T-cell (primary cell): ENCODE measurements at regions not wholly inside any gene's neighbourhood (a gene's known extent, or its start where the extent isn't known, plus 50 kb on each side); places are given as distances from the start of the nearest gene placed in this dataset.
A peak's percentile ranks its signal among the peaks of the same experiment; 100 is the strongest.

Source experiments
- ATAC-seq, 4 experiments: fragments of 200-7000 bp in 3 of 4; fragments of 150-1000 bp in 1 of 4; cut with Tn5 transposase; replicated peaks in 1 of 4; 1 replicate in 3 of 4; 2 replicates in 1 of 4; pipeline ENCODE4 v1.10.0; 2021; ENCODE audit warnings: moderate library complexity in 3 of 4, mild to moderate bottlenecking in 2 of 4, moderate number of reproducible peaks in 1 of 4
- CTCF ChIA-PET, 2 donors: fragments of 300-600 bp; sonication (Branson Sonifier 250); formaldehyde crosslinking; loops; one replicate each; lab custom pipeline; 2022; ENCODE audit warnings: antibody characterized with exemption in 2 of 2; lab: Charles Lee
- POLR2A ChIA-PET, 2 donors: fragments of 300-600 bp; sonication (Branson Sonifier 250); formaldehyde crosslinking; loops; one replicate each; lab custom pipeline; 2022; ENCODE audit warnings: antibody characterized with exemption in 2 of 2; lab: Charles Lee
- DNase-seq, 35 experiments: peaks; one replicate each; pipeline versions ENCODE4 v3.0.0 to v3.0.0-alpha.2; 2013 to 2023
- H3K27ac ChIP-seq: one replicate; pipeline ENCODE4 v1.5.1; 2013; ENCODE audit warnings: low read length
- H3K27me3 ChIP-seq, 2 experiments: replicated peaks in 1 of 2; 1 replicate in 1 of 2; 2 replicates in 1 of 2; pipeline versions ENCODE4 v1.6.1 to v1.7.0; 2013; ENCODE audit warnings: low read length in 1 of 2, mixed read lengths in 1 of 2; ENCODE audit not compliant: control insufficient read depth in 2 of 2, insufficient read depth in 2 of 2; ENCODE audit errors: extremely low read depth in 1 of 2
- H3K36me3 ChIP-seq, 2 donors: 1 replicate in 1 of 2; 2 replicates in 1 of 2; pipeline versions ENCODE4 v1.6.1 to v1.7.0; 2013; ENCODE audit warnings: low read length in 1 of 2; ENCODE audit not compliant: control insufficient read depth in 2 of 2, insufficient read depth in 1 of 2; ENCODE audit errors: extremely low read depth in 1 of 2
- H3K4me1 ChIP-seq, 2 experiments: 1 replicate in 1 of 2; 2 replicates in 1 of 2; pipeline versions ENCODE4 v1.6.1 to v1.7.0; 2013; ENCODE audit warnings: low read length in 2 of 2, mixed read lengths in 1 of 2; ENCODE audit not compliant: insufficient read depth in 2 of 2, control insufficient read depth in 1 of 2; ENCODE audit errors: extremely low read depth in 1 of 2
- H3K4me3 ChIP-seq, 2 donors: 1 replicate in 1 of 2; 2 replicates in 1 of 2; pipeline versions ENCODE4 v1.5.1 to v1.7.0; 2013; ENCODE audit warnings: mild to moderate bottlenecking in 2 of 2, low read length in 1 of 2, moderate library complexity in 1 of 2; ENCODE audit not compliant: control insufficient read depth in 1 of 2; ENCODE audit errors: extremely low read depth in 1 of 2
- H3K9me3 ChIP-seq: 2 replicates; pipeline ENCODE4 v1.7.0; 2013
- H3K27ac Mint-ChIP-seq, 2 donors: one replicate each; pipeline ENCODE4 v1.8.0; 2020 to 2021; ENCODE audit warnings: mild to moderate bottlenecking in 2 of 2, mixed read lengths in 2 of 2
- H3K27me3 Mint-ChIP-seq, 2 donors: one replicate each; pipeline ENCODE4 v1.8.0; 2021 to 2022; ENCODE audit warnings: mixed read lengths in 2 of 2
- H3K36me3 Mint-ChIP-seq: one replicate; pipeline ENCODE4 v1.8.0; 2021; ENCODE audit warnings: mixed read lengths
- H3K4me1 Mint-ChIP-seq, 3 donors: one replicate each; pipeline ENCODE4 v1.8.0; 2020 to 2022; ENCODE audit warnings: mixed read lengths in 3 of 3, mild to moderate bottlenecking in 1 of 3
- H3K4me3 Mint-ChIP-seq, 3 donors: one replicate each; pipeline ENCODE4 v1.8.0; 2020 to 2022; ENCODE audit warnings: mild to moderate bottlenecking in 3 of 3, mixed read lengths in 3 of 3, moderate library complexity in 3 of 3
- H3K9me3 Mint-ChIP-seq, 3 donors: one replicate each; pipeline ENCODE4 v1.8.0; 2020 to 2022; ENCODE audit warnings: mixed read lengths in 3 of 3
- WGBS: methylation state at CpG from one replicate; pipeline ENCODE4 v1.1.5; 2013; ENCODE audit warnings: missing lambda C conversion rate; ENCODE audit not compliant: insufficient coverage; 5-methylcytosine and 5-hydroxymethylcytosine counted together

DNA sequence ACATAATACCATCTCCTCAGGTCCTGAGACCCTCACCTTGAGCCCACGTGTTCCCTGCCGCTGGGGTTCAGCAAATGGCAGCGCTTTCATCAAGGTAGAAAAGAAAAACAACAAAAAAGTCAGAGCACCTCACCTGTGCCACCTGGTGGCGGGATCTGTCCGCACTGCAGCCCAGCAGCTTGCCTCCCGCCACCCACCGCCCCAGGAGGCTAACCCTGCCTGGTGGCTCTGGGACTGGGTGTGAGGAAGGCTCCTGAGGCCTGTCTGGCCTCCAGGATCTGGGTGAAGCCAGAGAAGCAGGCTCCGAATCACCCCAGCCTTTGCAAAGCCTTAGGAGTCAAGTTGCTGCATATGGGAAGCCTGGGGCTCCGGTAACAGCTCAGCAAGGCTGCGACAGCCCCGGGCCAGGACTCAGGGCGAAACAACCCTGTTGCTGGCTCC, 270.8 kb downstream of the BMP7 start:
- peaks cover 4 to 16% (median 5%) of the 10 kb centered on the region in 3 donors for H3K9me3 Mint-ChIP-seq
- H3K4me3 Mint-ChIP-seq, result no peak overlapping the region
- H3K27me3 Mint-ChIP-seq, result peaks cover 4 to 7% of the 10 kb centered on the region in 2 donors
- H3K27me3 ChIP-seq, result peaks cover 0 to 18% of the 10 kb centered on the region in 2 experiments
- POLR2A ChIA-PET, result interaction anchor here in 1 of 2 donors (1.1 kb wide), 1 partner anchor 9 kb away, joined by 5 read pairs; no protein-coding TSS in a partner anchor
- H3K9me3 ChIP-seq, result no peaks in the 10 kb centered on the region
- peak in 1 of 35 experiments; percentile 4 for DNase-seq
- no peak for ATAC-seq
- H3K27ac Mint-ChIP-seq, result no peak overlapping the region
- no peaks in the 10 kb centered on the region for H3K36me3 Mint-ChIP-seq
- 56% methylated on average over 8 of the region's 12 CpGs for WGBS
- no peak overlapping the region for H3K4me3 ChIP-seq
- CTCF ChIA-PET, result no interaction called here
- no peaks in the 10 kb centered on the region for H3K4me1 Mint-ChIP-seq
- H3K27ac ChIP-seq, result no peak overlapping the region
- no peaks in the 10 kb centered on the region for H3K36me3 ChIP-seq
- no peaks in the 10 kb centered on the region for H3K4me1 ChIP-seq

DNA sequence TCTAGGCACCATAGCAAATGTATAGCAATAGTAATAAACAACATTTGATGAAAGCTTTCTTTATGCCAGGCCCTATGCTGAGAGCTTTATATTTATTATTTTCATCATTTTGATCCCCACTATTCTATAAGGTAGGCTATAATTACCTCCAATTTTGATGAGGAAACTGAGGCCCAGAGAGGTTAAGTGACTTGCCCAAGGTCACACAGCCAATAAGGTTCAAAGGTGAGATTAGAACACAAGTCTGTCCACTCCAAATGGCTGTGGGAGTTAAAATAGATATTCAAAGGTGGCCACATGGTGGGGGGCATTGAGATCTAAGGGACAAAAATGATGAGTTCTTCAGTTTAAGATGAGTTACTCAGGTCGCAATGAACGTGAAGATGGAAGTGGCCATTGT, 269.9 kb downstream of the BMP7 start:
- Histone ChIP-seq H3K9me3 (no peaks in the 10 kb centered on the region), H3K4me3 (no peak overlapping the region), H3K36me3 (no peaks in the 10 kb centered on the region), H3K4me1 (no peaks in the 10 kb centered on the region), H3K27me3 (peaks cover 0 to 13% of the 10 kb centered on the region in 2 experiments), H3K27ac (no peak overlapping the region)
- Mint-ChIP-seq H3K9me3 (peaks cover 4 to 16% (median 5%) of the 10 kb centered on the region in 3 donors), H3K4me1 (no peaks in the 10 kb centered on the region), H3K27ac (no peak overlapping the region), H3K36me3 (no peaks in the 10 kb centered on the region), H3K4me3 (no peak overlapping the region), H3K27me3 (peaks cover 0 to 3% of the 10 kb centered on the region in 2 donors)
- POLR2A ChIA-PET, result no interaction called here
- WGBS, result 87% methylated on average over 2 of the region's 2 CpGs
- ATAC-seq, result no peak
- CTCF ChIA-PET, result no interaction called here
- no peak for DNase-seq

DNA sequence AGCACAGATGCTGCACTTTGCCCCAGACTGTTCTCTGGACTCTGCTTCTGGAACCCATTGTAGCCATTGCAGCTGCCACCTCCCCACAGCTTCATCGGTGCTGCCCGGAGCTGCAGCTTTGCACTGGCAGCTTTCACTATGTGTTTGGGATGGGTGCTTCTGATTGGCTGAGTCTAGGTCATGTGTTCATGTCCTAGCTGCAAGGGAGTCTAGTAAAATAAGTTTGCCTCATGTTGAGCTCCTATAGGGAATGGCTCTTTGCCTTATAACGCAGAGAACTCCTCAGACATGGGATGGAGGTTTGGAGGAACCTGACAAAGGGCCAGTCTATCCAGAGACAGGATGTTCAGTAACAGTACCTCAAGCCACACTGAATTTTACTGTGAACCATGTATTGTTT, 268.0 kb downstream of the BMP7 start:
- ATAC-seq, result no peak
- no peaks in the 10 kb centered on the region for H3K36me3 ChIP-seq
- no peak for DNase-seq

DNA sequence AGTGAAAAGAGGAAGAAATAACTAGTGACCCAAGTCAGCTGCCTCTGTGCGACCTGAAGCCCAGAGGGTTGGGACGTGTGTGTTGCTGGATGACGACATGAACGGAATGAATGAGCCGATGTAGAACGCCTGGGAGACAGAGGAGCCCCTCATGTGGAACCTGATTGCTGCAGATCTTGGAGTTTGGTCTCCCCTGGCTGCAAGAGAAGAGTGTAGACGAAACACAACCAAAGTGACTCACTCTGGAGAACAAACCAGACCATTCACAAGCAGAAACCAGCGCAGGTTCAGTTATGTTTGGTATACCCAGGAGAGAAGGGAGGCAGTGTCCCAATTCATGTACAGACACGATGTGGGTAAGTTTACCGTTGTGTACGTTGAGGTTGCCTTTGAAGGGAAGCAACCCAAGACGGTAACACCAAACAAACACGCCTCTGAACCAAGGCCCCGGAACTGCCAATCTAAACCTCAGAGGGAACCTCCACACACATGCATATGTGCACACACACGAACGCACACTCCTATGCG, 265.9 kb downstream of the BMP7 start:
- H3K36me3 ChIP-seq, result no peaks in the 10 kb centered on the region
- H3K27ac Mint-ChIP-seq, result no peak overlapping the region
- WGBS, result 86% methylated on average over 12 of the region's 17 CpGs
- DNase-seq, result no peak
- no peak overlapping the region for H3K4me3 ChIP-seq
- peaks cover 0 to 24% of the 10 kb centered on the region in 2 experiments for H3K27me3 ChIP-seq
- H3K9me3 ChIP-seq, result no peaks in the 10 kb centered on the region
- H3K36me3 Mint-ChIP-seq, result no peaks in the 10 kb centered on the region
- no peak overlapping the region for H3K4me3 Mint-ChIP-seq
- CTCF ChIA-PET, result no interaction called here
- POLR2A ChIA-PET, result no interaction called here
- no peak for ATAC-seq
- H3K4me1 ChIP-seq, result no peaks in the 10 kb centered on the region
- no peaks in the 10 kb centered on the region for H3K4me1 Mint-ChIP-seq
- peaks cover 4 to 16% (median 5%) of the 10 kb centered on the region in 3 donors for H3K9me3 Mint-ChIP-seq
- peaks cover 6% of the 10 kb centered on the region in 2 donors for H3K27me3 Mint-ChIP-seq
- H3K27ac ChIP-seq, result no peak overlapping the region

More for the DNA sequence above, 268.0 kb downstream of the BMP7 start:
- no peak overlapping the region for H3K4me3 Mint-ChIP-seq
- no peaks in the 10 kb centered on the region for H3K4me1 ChIP-seq
- no peaks in the 10 kb centered on the region for H3K27me3 Mint-ChIP-seq
- POLR2A ChIA-PET, result no interaction called here
- H3K27me3 ChIP-seq, result peaks cover 0 to 14% of the 10 kb centered on the region in 2 experiments
- peaks cover 4 to 16% (median 5%) of the 10 kb centered on the region in 3 donors for H3K9me3 Mint-ChIP-seq
- H3K4me3 ChIP-seq, result no peak overlapping the region
- no peak overlapping the region for H3K27ac ChIP-seq
- WGBS, result 93% methylated on average over 2 of the region's 3 CpGs
- H3K4me1 Mint-ChIP-seq, result no peaks in the 10 kb centered on the region
- CTCF ChIA-PET, result no interaction called here
- H3K27ac Mint-ChIP-seq, result no peak overlapping the region
- H3K9me3 ChIP-seq, result no peaks in the 10 kb centered on the region
- no peaks in the 10 kb centered on the region for H3K36me3 Mint-ChIP-seq

DNA sequence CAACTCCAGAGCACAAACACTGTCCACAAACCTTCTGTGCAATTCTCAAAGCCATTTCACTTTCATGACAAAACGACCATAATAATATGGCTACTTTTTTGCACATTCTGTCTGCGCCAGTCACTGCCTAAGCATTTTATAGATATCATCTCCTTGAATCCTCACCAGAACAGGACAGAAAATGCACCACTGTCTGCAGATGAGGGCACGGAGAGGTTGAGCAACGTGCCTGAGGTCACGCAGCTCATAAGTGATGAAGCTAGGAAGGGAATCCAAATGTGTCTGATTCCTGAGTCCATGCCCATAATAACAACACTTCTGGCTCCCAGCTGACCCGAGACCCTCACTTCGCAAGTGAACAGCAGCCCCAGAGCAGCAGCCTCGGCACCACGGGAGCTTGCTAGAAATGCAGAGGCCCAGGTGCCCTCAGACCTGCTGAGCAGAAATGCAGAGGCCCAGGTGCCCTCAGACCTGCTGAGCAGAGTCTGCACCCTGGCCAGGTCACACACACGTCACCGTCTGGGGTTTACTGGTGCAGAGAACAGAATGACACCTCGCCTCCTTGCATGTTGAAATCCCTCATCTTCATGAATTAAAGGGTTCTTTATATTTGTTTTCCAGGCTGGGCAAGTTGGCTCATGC, 265.2 kb downstream of the BMP7 start:
- POLR2A ChIA-PET, result no interaction called here
- WGBS, result 80% methylated on average over 4 of the region's 12 CpGs
- H3K4me3 ChIP-seq, result no peak overlapping the region

DNA sequence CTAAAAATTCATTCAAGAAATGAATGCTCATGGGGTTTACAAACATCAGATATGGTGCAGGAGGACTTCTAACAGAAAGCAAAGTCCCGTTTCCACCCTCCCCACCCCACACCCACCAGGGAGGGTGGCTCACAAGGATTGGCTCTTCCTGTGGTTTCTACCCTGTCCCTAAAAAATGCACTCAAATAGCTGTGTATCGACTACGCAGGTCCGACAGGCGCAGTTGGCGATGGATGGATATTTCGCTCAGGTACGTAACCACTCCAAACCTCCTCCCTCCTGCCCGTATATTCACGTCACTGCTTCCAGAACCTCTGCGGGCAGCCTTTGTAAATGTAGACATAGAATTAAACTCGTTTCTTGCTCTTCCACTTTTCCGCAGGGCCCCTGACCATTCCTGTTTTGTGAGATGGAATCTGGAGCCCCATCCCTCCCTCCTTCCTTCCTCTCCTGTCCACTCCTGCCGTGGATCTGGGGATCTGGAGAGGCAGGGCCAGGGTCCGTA, 264.3 kb downstream of the BMP7 start:
- CTCF ChIA-PET, result no interaction called here
- WGBS, result 93% methylated on average over 8 of the region's 15 CpGs
- Mint-ChIP-seq H3K36me3 (no peaks in the 10 kb centered on the region), H3K27ac (no peak overlapping the region), H3K27me3 (peaks cover 8 to 12% of the 10 kb centered on the region in 2 donors), H3K4me1 (no peaks in the 10 kb centered on the region), H3K4me3 (no peak overlapping the region), H3K9me3 (peaks cover 0 to 16% (median 5%) of the 10 kb centered on the region in 3 donors)
- Histone ChIP-seq H3K9me3 (no peaks in the 10 kb centered on the region), H3K36me3 (no peaks in the 10 kb centered on the region), H3K4me1 (no peaks in the 10 kb centered on the region), H3K27me3 (peaks cover 0 to 25% of the 10 kb centered on the region in 2 experiments), H3K27ac (no peak overlapping the region), H3K4me3 (no peak overlapping the region)
- DNase-seq, result no peak
- POLR2A ChIA-PET, result no interaction called here
- ATAC-seq, result no peak

More for the DNA sequence above, 265.2 kb downstream of the BMP7 start:
- Mint-ChIP-seq H3K36me3 (no peaks in the 10 kb centered on the region), H3K4me3 (no peak overlapping the region), H3K4me1 (no peaks in the 10 kb centered on the region), H3K27me3 (peaks cover 6% of the 10 kb centered on the region in 2 donors), H3K27ac (no peak overlapping the region), H3K9me3 (peaks cover 4 to 16% (median 5%) of the 10 kb centered on the region in 3 donors)
- H3K4me1 ChIP-seq, result no peaks in the 10 kb centered on the region
- no peak for DNase-seq
- no peak for ATAC-seq
- CTCF ChIA-PET, result no interaction called here
- H3K27me3 ChIP-seq, result peaks cover 0 to 23% of the 10 kb centered on the region in 2 experiments
- H3K9me3 ChIP-seq, result no peaks in the 10 kb centered on the region
- no peak overlapping the region for H3K27ac ChIP-seq
- H3K36me3 ChIP-seq, result no peaks in the 10 kb centered on the region
